ENCODE measurements at regions not wholly inside any gene's neighbourhood (a gene's known extent, or its start where the extent isn't known, plus 50 kb on each side); places are given as distances from the start of the nearest gene placed in this dataset.
"Not testable (repeated sequence)": the region's sequence is repeated elsewhere in the genome, so short reads cannot be mapped to it uniquely, and the experiment has no call there.

DNA sequence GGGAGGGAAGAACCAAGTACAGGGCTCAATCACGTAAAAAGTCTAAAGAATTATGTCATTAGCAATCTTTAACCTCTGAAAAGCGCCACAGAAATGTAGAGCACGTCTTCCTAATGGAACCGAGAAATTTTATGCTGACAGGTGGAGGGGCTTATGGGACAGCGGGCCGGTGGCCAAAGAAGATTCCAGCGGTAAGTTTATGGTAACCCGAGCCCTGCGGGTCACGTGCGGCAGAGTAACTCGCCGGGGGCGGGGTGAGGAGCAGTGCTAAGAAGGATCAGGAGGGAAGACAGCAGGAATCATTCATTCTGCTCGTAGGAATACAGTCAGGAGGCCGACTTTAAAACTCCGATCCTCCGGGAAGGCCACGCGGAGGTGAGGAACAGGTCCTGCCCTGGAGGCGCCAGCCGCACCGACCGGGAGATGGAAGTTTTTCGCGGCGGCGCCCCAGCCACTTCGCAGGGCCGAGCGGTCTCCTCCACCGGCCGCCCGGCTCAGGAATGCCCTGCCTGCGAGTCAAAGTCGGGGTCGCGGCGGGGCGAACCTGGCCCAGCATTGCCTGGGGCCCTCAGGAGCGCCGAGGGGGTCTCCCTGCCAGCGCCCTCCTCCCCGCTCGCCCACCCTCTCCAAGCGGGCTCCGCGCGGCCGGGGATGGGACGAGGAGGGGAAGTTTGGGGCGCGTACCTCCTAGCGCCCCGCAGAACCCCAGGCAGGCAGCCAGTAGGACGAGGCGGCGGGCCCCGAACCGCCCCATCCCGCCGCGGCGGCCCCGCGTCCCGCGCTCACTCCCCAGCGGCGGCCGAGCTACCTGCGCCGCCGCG is 101.8 kb downstream of the ESM1 start:
- no peak for DNase-seq

DNA sequence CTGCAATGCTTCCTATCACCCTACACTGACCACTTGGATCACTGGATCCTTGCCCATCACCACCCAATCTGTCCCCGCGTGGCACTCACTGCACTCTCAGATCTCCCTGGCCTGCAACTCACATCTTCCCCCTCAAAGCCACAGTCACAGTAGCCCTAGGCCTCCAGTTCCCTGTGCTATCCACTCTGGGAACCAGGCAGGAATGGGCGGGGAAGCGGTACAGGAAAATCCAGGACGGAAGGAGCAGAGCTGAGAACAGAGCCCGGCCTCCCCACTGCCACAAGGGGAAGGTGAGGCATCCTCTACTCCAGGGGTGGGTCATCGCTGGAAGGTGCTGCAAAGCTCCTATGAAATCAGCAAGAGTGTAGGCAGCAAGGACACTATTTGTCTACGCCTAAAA is 102.6 kb downstream of the ESM1 start:
- no peak for DNase-seq

DNA sequence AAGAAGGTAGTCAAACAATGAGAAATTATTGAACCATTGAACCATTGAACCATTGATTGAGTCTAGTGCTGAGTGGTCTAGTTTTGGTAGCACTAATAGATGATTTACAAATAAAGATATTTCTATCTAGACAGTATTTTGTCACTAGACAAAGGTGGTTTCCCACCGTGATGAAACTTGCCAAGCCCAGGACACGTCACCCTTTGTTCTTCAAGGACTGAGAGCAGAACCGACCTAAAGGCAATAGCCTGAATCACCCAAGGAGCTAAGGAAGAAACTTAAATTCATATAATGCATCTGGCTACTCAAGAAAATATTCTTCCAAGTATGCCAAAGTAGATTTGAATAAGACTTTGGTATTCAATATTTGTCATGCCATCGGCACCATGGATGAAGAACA is 103.3 kb downstream of the ESM1 start:
- DNase-seq: no peak

DNA sequence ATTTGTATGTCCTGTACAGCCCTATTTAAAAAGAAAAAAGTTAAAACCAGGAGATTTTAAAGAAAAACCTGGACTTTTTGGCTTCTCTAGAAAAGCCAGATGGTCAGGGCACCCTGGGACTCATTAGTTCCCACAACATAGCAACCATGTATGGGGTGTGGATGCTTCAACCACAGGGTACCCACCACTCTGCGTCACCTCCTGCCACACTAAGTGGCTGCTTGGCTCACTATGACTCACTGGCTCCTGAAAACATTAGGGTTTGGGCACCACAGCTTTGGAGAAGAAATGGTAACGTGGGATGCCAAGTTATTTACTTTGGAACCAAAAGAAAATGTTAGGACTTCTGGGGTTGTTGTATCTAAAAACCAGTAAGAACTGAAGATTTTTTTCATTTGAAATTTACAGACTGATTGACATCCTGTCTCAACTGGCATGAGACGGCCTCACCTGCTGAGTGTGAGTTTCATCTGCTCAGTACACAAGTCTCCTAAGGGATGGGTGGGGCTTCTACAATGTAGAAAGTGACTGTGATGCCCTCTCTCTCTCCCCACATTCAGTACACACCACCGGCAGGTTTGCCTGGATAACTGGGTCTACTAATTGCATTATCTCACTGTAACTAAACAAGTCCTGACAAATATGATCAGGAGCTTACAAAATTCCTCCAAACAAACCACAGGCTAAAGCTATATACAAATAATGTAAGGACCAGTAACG is 103.9 kb downstream of the ESM1 start:
- no peak for DNase-seq

DNA sequence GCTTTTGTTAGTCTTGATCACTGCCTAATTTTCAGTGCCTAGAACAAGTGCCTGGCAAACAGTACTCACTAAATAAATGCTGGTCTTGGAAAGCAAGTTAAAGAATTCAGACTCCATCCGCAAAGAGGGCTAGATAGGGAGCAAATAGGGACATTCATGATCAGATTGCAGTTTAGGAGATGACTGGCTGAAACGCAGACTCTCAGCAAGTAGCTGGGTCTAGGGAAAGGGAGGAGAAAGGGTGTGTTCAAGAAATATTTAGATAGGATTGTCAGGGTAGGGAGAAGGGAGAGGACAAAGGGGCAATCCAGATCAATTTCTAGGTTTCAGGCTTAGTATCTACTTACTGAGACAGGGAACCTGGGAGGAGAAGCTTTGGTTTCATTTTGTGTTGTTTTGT is 108.4 kb downstream of the ESM1 start:
- no peak for DNase-seq

DNA sequence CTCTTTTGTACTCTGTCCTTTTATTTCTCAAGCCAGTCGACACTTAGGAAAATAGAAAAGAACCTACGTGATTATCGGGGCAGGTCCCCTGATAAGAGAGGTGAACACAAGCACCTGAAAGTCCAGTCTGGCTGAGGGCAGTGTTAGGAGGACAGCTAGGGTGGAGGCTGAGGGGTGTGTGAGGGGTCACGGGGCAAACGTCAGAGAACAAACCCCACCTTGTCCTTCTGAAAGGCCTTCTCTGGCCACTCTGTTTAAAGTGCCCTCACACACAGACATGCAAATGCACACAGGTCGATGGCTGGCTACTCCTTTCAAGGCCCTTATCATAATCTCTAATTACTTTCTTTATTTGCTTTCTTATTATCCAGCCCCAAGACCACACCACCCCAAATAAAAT is 108.8 kb downstream of the ESM1 start:
- no peak for DNase-seq

DNA sequence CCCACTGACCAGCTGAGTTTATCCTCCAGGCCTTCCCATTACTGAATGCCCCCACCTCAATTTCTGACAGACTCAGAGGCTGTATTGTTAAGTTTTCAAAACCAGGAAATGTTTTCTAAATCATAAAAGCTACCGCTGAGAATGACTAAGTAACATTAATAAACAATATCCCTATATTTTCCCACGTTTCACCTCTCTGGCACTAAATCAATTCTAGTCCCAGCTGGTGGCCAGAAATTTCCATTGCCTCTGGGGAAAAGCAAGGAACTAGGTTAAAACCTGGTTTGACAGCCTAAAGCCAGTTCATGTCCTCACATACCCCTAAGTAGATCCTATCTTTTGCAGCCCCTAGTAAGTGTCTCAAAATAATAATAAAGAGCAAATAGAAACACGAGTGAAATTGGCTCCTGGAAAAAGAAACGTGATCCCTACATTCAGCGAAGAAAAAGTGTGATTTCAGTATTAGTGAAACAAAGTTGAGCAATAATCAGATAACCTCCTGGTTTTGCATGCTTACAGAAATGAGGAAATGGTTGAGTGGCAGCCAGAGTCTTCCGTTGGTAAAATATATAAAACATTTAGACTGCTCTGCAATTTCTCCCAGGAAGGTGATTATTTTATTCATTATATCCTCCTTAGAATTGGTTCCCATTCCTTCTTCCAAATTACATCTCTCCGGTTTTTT is 110.9 kb downstream of the ESM1 start:
- no peak for DNase-seq

DNA sequence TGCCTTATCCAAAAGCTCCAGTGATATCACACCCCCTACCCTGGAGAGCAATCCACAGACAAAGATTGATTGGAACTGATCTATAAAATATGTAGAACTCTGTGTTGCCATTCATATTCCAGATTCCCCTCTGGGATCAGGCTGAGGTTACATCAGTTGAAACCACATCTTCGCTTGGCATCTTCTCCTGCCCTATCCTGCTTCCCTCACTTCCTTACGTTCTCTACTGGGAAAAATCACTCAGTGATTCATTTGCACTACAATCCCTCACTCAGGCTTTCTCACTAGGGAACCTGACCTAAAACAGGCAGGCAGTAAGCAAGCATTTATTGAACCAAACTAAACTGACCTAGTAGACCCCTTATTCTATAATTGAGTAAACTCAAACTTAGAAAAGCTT is 111.7 kb downstream of the ESM1 start:
- no peak for DNase-seq

DNA sequence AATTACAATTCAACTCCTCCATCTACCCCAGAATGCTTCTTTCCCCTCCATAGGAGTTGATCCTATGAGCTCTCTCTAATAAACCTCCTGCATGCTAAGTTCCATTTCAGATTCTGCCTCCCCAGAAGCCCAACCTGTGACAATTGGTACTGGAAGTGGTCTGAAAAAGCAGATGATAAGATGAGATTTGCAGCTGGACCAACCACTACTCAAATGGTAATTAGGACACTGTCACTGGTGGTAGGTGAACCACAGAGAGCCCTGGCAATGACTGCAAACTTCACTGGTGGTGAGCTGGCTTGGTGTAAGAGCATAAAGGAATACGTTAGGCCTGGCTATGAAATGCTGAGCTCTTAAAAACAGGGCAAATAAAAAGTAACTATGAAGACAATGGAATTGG is 112.6 kb downstream of the ESM1 start:
- DNase-seq: no peak

DNA sequence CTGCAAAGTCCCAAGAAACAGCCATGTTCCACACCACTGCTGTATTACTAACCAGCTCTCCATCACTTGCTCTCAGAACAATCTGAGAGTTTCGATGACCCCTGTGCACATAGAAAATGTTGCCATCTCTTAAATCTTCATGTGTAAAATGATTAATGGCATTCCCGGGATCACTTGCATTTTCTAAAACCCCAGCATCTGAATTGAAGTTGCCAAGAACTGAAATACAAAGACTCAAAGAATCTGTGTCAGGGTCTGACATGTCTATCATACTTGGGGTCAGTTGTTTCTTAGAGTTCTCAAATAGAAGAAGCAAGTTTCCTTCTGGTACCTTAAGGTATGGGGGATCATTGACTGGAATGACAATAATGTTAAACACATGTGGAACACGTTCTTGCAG is 115.1 kb downstream of the ESM1 start:
- DNase-seq: no peak

DNA sequence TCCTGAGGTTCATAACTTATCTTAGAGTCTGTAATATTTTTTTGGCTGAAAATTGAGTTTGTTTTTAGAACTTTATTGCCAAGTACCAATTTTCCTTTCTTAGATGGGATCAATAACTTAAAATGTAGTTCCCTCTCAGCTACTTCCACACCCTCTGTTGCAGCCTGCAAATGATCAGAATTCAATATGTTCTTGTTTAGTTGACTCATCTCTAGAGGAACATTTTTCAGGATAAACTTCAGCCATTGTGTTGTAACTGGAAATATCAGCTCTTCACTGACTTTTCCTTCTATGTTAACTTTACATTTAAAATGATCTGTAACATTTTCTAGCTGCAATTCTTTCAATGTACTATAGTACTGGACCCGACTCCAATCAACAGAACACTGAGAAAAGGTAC is 115.7 kb downstream of the ESM1 start:
- no peak for DNase-seq

DNA sequence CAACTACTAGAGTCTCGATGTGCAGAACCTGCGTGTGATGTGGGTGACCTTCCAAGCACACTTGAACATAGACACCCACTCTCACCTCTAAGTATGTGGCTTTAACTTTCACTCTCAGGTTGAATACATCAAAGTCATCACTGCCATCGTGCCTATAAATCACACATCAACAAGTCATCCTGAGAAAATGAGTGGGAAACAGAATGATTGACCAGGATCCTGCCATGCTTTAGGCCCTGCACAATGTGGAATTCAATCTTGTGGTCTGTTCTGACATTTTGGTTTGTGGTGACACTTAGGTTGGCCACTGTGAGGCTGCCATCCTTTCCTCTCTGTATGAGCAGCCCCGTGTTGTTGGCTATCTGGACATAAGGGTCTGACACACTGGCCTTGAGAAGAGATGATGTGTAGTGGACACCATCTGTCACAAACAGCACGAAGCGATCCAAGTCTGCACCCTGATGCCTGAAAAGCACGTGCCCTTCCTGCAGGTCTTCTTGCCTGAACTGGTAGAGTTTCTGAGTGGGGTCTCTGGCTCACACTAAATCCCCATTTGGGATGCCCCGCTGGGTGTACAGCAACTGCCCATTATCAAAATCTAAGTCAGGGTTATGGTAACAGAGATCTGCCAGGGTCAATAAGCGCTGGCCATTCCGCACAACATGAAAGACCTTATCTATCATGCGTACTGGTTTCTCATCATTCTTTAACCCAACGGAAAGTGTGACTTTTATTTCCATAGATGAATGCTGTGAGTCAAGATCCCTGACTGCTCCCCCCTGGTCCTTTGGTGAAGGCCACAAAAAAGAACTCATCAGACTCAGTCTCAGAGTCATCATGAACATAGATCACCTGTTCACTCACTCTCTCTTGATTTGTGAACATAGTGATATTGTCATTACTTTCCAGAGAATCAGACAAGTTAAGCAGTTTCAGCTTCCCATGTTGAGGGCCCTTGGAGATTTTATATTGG is 116.6 kb downstream of the ESM1 start:
- DNase-seq: no peak

DNA sequence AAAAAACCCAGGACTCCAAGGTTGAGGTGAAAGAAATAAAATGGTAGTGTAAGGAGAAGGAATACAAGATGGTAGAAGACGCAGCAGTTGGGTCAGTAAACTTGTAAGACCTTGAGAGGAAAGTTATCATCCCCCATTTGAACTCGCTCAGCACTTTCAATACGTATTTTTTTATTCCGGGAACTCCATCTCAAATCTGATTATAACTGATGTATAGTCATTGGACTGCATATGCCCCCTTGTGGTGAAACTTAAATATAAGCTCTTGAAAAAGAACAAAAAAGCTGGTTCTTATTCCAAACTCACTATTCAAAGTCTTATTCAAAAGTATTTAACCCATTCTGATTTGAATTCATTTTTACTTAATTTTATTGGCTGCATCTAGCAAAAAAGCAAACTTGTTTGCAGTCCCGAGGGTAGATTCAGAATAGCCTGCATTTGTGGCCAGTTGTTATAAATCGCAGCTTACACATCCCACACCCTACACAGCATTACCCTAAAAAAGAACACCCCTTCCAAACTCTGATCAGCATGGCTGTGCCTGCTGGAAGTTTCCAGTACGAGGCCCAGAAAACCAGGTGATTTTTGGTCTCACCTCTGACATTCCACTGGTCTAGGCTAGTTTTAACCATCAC is 118.0 kb downstream of the ESM1 start:
- DNase-seq: peak; percentile 36

DNA sequence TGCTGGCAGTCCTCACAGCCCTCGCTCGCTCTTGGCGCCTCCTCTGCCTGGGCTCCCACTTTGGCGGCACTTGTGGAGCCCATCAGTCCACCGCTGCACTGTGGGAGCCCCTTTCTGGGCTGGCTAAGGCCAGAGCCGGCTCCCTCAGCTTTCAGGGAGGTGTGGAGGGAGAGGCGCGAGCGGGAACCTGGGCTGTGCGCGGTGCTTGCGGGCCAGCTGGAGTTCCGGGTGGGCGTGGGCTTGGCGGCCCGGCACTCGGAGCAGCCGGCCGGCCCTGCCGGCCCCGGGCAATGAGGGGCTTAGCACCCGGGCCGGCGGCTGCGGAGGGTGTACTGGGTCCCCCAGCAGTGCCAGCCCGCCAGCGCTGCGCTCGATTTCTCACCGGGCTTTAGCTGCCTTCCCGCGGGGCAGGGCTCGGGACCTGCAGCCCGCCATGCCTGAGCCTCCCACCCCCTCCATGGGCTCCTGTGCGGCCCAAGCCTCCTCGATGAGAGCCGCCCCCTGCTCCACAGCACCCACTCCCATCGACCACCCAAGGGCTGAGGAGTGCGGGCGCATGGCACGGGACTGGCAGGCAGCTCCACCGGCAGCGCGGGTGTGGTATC is 120.4 kb downstream of the ESM1 start:
- not testable (repeated sequence) for DNase-seq

DNA sequence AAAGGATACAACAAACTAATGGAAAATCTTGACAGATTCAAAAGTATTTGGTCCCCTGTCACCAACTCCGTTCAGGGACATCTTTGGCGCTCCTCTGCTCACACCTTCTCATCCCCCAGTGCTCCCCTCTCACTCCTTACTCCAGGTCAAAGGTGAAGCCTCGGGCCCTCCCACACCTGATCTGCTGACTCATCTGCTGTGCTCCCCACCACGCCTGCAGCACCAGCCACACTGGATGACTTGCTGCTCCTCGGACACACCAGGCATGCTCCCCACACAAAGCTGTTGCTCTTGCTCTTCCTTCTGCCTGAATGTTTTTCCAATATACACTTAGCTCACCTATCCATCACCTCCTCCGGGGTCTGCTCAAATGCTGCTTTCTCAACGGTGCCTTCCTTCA is 123.4 kb downstream of the ESM1 start:
- no peak for DNase-seq

DNA sequence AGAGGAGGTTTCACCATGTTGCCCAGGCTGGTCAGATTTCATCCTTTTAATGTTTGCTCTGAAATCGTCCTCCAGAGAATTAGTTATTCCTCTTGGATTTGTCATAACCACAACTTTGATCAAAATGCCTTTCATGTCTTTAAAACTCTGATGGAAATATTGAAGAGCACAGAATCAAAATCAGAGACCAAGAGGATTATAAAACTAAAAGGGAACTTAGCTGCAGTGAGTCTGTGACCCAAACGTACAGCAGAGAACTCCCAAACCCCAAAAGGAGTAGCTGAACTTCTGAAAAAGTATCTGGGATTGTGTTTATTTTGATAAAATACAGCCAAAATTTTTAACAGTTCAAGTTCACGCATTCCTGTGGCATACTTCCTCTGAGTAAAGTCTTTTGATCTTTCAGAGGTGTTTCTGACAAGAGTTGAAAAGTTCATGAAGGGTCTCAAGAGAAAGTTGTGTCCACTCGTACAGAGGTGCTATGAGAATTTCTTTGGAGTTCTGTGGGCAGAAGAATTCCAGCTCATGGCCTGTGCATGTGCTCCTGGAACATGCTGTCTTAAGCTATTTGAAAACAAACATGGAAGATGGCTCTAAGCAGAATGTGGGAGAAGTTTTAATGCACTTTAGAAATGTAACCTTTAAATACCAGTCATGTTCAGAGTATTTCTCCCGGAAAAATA is 124.0 kb downstream of the ESM1 start:
- DNase-seq: no peak

DNA sequence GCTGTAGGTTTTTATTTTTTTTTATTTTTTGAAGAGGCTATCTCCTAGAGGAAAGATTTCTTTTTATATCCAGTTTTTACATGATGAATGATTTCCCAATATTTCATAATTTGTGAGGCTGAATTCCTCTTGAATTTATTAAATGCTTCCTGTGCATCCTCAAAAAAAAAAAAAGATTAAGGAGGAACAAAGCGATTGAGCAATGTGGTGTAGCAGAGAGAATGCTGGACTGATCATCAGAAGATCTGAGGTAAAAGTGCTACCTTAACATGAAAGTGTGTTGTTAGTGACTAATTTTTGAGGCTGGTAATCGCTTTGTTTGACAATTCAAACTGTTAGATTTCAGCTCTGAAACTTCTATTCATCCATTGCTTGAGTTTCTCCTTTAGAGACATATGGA is 125.1 kb downstream of the ESM1 start:
- no peak for DNase-seq

DNA sequence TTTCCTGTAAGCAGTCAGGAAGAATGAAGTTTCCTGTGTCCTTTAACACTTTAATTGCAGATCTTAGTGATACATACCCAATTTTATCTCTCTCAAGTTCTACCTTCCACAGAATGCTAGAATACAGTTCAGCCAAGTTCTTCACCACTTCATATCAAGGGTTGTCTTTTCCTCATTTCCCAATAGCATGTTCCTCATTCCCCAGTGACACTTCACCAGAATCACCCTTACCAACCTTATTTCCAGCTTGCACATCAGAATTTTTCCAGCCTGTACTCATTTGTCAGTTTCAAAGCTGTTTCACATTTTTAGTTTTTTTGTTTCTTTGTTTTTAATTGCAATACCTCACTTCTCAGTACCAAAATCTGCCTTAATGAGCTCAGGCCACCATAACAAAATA is 126.1 kb downstream of the ESM1 start:
- no peak for DNase-seq

DNA sequence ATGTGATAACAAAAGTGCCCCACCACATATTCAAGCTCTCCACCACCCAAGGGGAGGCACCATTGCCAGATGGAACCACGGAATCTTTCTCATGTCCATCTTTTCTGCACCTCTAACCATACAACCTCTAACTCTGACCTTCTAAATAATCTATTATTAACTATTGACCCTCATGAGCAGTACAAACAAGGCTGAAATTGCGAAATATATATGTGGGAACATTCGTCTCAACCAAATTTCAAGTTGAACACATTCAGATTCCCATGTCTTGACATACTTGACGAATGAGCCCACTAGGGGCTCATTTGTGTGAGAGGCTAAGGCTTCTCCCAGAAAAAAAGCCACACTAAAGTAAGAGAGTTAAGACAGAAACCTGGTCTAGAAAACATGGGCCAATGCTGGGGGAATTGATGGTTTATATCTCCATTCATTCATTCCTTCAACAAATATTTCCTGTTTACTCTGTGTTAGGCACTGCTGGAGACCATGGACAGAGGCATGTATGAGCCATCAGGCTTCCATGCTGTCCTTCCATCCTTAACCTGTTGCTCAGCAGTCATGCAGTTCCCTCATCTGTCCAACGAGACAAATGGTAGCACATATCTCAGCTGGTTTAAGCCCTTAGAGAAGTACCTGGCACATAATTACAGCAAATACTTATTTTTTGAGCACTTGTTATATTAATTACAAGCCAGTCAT is 130.4 kb downstream of the ESM1 start:
- no peak for DNase-seq

DNA sequence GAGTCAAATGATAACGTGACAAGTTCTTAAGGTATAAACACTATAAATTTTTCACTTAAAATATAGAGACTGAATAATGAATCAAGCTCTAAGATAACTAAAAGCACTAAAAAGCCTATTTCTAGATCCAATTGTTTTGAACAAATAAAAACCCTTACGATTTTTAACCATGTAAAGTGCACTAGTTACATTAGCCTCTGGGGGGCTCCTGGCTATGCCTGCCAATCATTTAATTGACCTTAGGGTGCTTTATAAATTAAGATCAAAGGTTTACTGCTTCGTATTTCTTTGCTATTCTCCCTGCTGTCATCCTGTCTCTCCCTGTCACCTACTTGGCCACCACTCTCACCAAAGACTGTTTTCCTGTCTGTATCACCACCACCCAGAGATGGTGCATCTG is 133.4 kb downstream of the ESM1 start:
- no peak for DNase-seq

DNA sequence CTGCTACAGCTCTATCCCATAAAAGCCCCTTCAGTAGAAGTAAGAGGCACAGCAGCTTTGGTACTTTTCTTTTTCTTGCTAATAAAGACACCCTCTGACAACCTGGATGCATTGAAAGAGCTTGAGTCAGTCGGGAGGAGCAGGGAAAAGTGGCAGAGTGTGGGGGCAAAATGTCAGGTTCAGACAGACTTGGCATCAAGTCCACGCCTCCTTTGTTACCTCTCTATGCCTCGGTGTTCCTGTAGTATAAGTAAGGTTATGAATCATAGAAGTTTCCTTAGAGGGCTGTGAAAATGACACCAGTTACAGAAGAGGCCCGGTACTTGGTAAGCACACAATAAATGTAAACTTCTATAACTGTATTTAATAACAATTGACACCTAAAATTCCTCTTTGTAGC is 133.9 kb downstream of the ESM1 start:
- DNase-seq: no peak

All from 8988T (cell line).